T-helper 1 cell treated with Interleukin-12 subunit alpha and Interleukin-12 subunit beta and Interleukin-4 antibody, amounts not matched to agents 30 μg/mL and 1 μg/mL, for 36 hours (primary cell): ENCODE measurements at regions not wholly inside any gene's neighbourhood (a gene's known extent, or its start where the extent isn't known, plus 50 kb on each side); places are given as distances from the start of the nearest gene placed in this dataset.
"Not testable (repeated sequence)": the region's sequence is repeated elsewhere in the genome, so short reads cannot be mapped to it uniquely, and the experiment has no call there.

Experiments used
- H3K27ac Mint-ChIP-seq: one replicate; pipeline ENCODE4 v1.8.0; 2021; ENCODE audit warnings: mild to moderate bottlenecking, mixed read lengths
- H3K27me3 Mint-ChIP-seq: one replicate; pipeline ENCODE4 v1.8.0; 2021; ENCODE audit warnings: low read depth, mixed read lengths
- H3K36me3 Mint-ChIP-seq: one replicate; pipeline ENCODE4 v1.8.0; 2021; ENCODE audit warnings: low read depth, mixed read lengths
- H3K4me1 Mint-ChIP-seq: one replicate; pipeline ENCODE4 v1.8.0; 2021; ENCODE audit warnings: low read depth, mixed read lengths
- H3K4me3 Mint-ChIP-seq: one replicate; pipeline ENCODE4 v1.8.0; 2021; ENCODE audit warnings: mild to moderate bottlenecking, moderate library complexity, mixed read lengths
- H3K9me3 Mint-ChIP-seq: one replicate; pipeline ENCODE4 v1.8.0; 2021; ENCODE audit warnings: mixed read lengths

GRCh38 chr4:20017070-20017776 lies 234.5 kb upstream of the SLIT2 start:
- Mint-ChIP-seq H3K4me1 (no peaks in the 10 kb centered on the region), H3K27me3 (no peaks in the 10 kb centered on the region), H3K9me3 (no peaks in the 10 kb centered on the region), H3K36me3 (no peaks in the 10 kb centered on the region), H3K4me3 (no peak overlapping the region), H3K27ac (no peak overlapping the region)

GRCh38 chr4:20015636-20016224 lies 236.0 kb upstream of the SLIT2 start:
- no peak overlapping the region for H3K4me3 Mint-ChIP-seq
- no peak overlapping the region for H3K27ac Mint-ChIP-seq
- no peaks in the 10 kb centered on the region for H3K9me3 Mint-ChIP-seq
- H3K4me1 Mint-ChIP-seq = no peaks in the 10 kb centered on the region
- H3K36me3 Mint-ChIP-seq = no peaks in the 10 kb centered on the region
- H3K27me3 Mint-ChIP-seq = no peaks in the 10 kb centered on the region

GRCh38 chr4:20003836-20004558 lies 247.7 kb upstream of the SLIT2 start:
- H3K4me3 Mint-ChIP-seq, H3K27ac Mint-ChIP-seq, H3K4me1 Mint-ChIP-seq, H3K27me3 Mint-ChIP-seq, H3K36me3 Mint-ChIP-seq: not testable (repeated sequence)
- H3K9me3 Mint-ChIP-seq = peaks cover 22% of the 10 kb centered on the region

- H3K9me3 Mint-ChIP-seq = peaks cover 18% of the 10 kb centered on the region
- H3K27me3 Mint-ChIP-seq = no peaks in the 10 kb centered on the region
- no peak overlapping the region for H3K27ac Mint-ChIP-seq
- no peaks in the 10 kb centered on the region for H3K36me3 Mint-ChIP-seq
- H3K4me3 Mint-ChIP-seq = no peak overlapping the region
- no peaks in the 10 kb centered on the region for H3K4me1 Mint-ChIP-seq
Observed at GRCh38 chr4:19999775-20000414, 251.8 kb upstream of the SLIT2 start.

GRCh38 chr4:19999276-19999675 lies 252.4 kb upstream of the SLIT2 start:
- Mint-ChIP-seq H3K27ac (no peak overlapping the region), H3K4me1 (no peaks in the 10 kb centered on the region), H3K9me3 (peaks cover 15% of the 10 kb centered on the region), H3K4me3 (no peak overlapping the region), H3K36me3 (no peaks in the 10 kb centered on the region), H3K27me3 (no peaks in the 10 kb centered on the region)

GRCh38 chr4:19993242-19993641 lies 258.5 kb upstream of the SLIT2 start:
- Mint-ChIP-seq H3K27me3 (no peaks in the 10 kb centered on the region), H3K9me3 (peaks cover 18% of the 10 kb centered on the region), H3K4me3 (no peak overlapping the region), H3K27ac (no peak overlapping the region), H3K36me3 (no peaks in the 10 kb centered on the region), H3K4me1 (no peaks in the 10 kb centered on the region)

GRCh38 chr4:19992471-19993093 lies 259.1 kb upstream of the SLIT2 start:
- Mint-ChIP-seq H3K27me3 (no peaks in the 10 kb centered on the region), H3K4me1 (no peaks in the 10 kb centered on the region), H3K36me3 (no peaks in the 10 kb centered on the region), H3K27ac (no peak overlapping the region), H3K9me3 (peaks cover 18% of the 10 kb centered on the region), H3K4me3 (no peak overlapping the region)

GRCh38 chr4:19987746-19988145 lies 264.0 kb upstream of the SLIT2 start:
- H3K9me3 Mint-ChIP-seq = peaks cover 22% of the 10 kb centered on the region
- H3K4me3 Mint-ChIP-seq = no peak overlapping the region
- no peak overlapping the region for H3K27ac Mint-ChIP-seq
- H3K27me3 Mint-ChIP-seq = no peaks in the 10 kb centered on the region
- H3K4me1 Mint-ChIP-seq = no peaks in the 10 kb centered on the region
- no peaks in the 10 kb centered on the region for H3K36me3 Mint-ChIP-seq

- Mint-ChIP-seq H3K4me1 (no peaks in the 10 kb centered on the region), H3K27me3 (no peaks in the 10 kb centered on the region)
Observed at GRCh38 chr4:19983072-19983471, 268.6 kb upstream of the SLIT2 start.

GRCh38 chr4:19982556-19982955 lies 269.1 kb upstream of the SLIT2 start:
- Mint-ChIP-seq H3K36me3 (no peaks in the 10 kb centered on the region), H3K4me1 (no peaks in the 10 kb centered on the region), H3K4me3 (no peak overlapping the region), H3K27ac (no peak overlapping the region), H3K9me3 (peaks cover 18% of the 10 kb centered on the region), H3K27me3 (no peaks in the 10 kb centered on the region)

More at GRCh38 chr4:19983072-19983471, 268.6 kb upstream of the SLIT2 start:
- Mint-ChIP-seq H3K36me3 (no peaks in the 10 kb centered on the region), H3K27ac (no peak overlapping the region), H3K4me3 (no peak overlapping the region), H3K9me3 (peaks cover 14% of the 10 kb centered on the region)

- no peaks in the 10 kb centered on the region for H3K27me3 Mint-ChIP-seq
- no peaks in the 10 kb centered on the region for H3K36me3 Mint-ChIP-seq
- no peak overlapping the region for H3K4me3 Mint-ChIP-seq
- H3K4me1 Mint-ChIP-seq = no peaks in the 10 kb centered on the region
- peaks cover 19% of the 10 kb centered on the region for H3K9me3 Mint-ChIP-seq
- H3K27ac Mint-ChIP-seq = no peak overlapping the region
Observed at GRCh38 chr4:19971829-19972228, 279.9 kb upstream of the SLIT2 start.

- Mint-ChIP-seq H3K36me3 (no peaks in the 10 kb centered on the region), H3K27me3 (no peaks in the 10 kb centered on the region), H3K4me1 (no peaks in the 10 kb centered on the region), H3K4me3 (no peak overlapping the region), H3K27ac (no peak overlapping the region), H3K9me3 (peaks cover 13% of the 10 kb centered on the region)
Observed at GRCh38 chr4:19969492-19969891, 282.2 kb upstream of the SLIT2 start.

GRCh38 chr4:19961091-19961490 lies 290.6 kb upstream of the SLIT2 start:
- Mint-ChIP-seq H3K27me3 (no peaks in the 10 kb centered on the region), H3K36me3 (no peaks in the 10 kb centered on the region), H3K27ac (no peak overlapping the region), H3K4me3 (no peak overlapping the region), H3K9me3 (peaks cover 5% of the 10 kb centered on the region), H3K4me1 (no peaks in the 10 kb centered on the region)

GRCh38 chr4:19958848-19959247 lies 292.9 kb upstream of the SLIT2 start:
- H3K9me3 Mint-ChIP-seq = peaks cover 11% of the 10 kb centered on the region
- H3K27ac Mint-ChIP-seq = no peak overlapping the region
- no peaks in the 10 kb centered on the region for H3K36me3 Mint-ChIP-seq
- H3K27me3 Mint-ChIP-seq = no peaks in the 10 kb centered on the region
- no peak overlapping the region for H3K4me3 Mint-ChIP-seq
- no peaks in the 10 kb centered on the region for H3K4me1 Mint-ChIP-seq
